H9 (cell line): ENCODE measurements at regions not wholly inside any gene's neighbourhood (a gene's known extent, or its start where the extent isn't known, plus 50 kb on each side); places are given as distances from the start of the nearest gene placed in this dataset.

Experiments used
- DNase-seq: peaks from one replicate; pipeline ENCODE4 v3.0.0-alpha.2; 2017
- H2AFZ ChIP-seq: one replicate; pipeline ENCODE4 v1.6.1; 2013; ENCODE audit warnings: mild to moderate bottlenecking, low read length, control low read depth, moderate library complexity
- H2AK5ac ChIP-seq: 2 replicates; pipeline ENCODE4 v1.6.1; 2013; ENCODE audit warnings: low read length, control low read depth, mixed read lengths; ENCODE audit not compliant: insufficient read length
- H2BK120ac ChIP-seq: one replicate; pipeline ENCODE4 v1.6.1; 2013; ENCODE audit warnings: low read depth, mild to moderate bottlenecking, low read length, control low read depth, inconsistent platforms; ENCODE audit not compliant: poor library complexity, severe bottlenecking
- H2BK12ac ChIP-seq: 2 replicates; pipeline ENCODE4 v1.6.1; 2013; ENCODE audit warnings: low read length, control low read depth, mixed read lengths, low read depth; ENCODE audit not compliant: insufficient read length
- H2BK15ac ChIP-seq: 2 replicates; pipeline ENCODE4 v1.6.1; 2013; ENCODE audit warnings: low read depth, low read length, control low read depth
- H2BK20ac ChIP-seq: one replicate; pipeline ENCODE4 v1.6.1; 2013; ENCODE audit warnings: low read depth, mild to moderate bottlenecking, low read length, control low read depth, inconsistent platforms; ENCODE audit not compliant: poor library complexity, severe bottlenecking
- H2BK5ac ChIP-seq: 2 replicates; pipeline ENCODE4 v1.6.1; 2013; ENCODE audit warnings: low read length, control low read depth, mixed read lengths; ENCODE audit not compliant: insufficient read length
- H3K14ac ChIP-seq: 2 replicates; pipeline ENCODE4 v1.6.1; 2013; ENCODE audit warnings: low read length, control low read depth; ENCODE audit not compliant: insufficient read depth
- H3K18ac ChIP-seq: 2 replicates; pipeline ENCODE4 v1.6.1; 2013; ENCODE audit warnings: low read depth, mild to moderate bottlenecking, mixed read lengths, low read length, control low read depth; ENCODE audit not compliant: insufficient read length
- H3K23ac ChIP-seq: 2 replicates; pipeline ENCODE4 v1.6.1; 2013; ENCODE audit warnings: low read length, control low read depth, mixed read lengths, low read depth; ENCODE audit not compliant: insufficient read length
- H3K23me2 ChIP-seq: 2 replicates; pipeline ENCODE4 v1.6.1; 2013; ENCODE audit warnings: low read depth, mild to moderate bottlenecking, mixed read lengths, low read length, control low read depth; ENCODE audit not compliant: insufficient read length, poor library complexity, severe bottlenecking
- H3K27ac ChIP-seq: 2 replicates; pipeline ENCODE4 v1.5.1; 2013; ENCODE audit warnings: low read length, control low read depth, mixed read lengths, low read depth; ENCODE audit not compliant: insufficient read length
- H3K27me3 ChIP-seq: 2 replicates; pipeline ENCODE4 v1.6.1; 2013; ENCODE audit warnings: low read length, control low read depth, inconsistent platforms; ENCODE audit not compliant: insufficient read depth
- H3K4ac ChIP-seq: 2 replicates; pipeline ENCODE4 v1.6.1; 2013; ENCODE audit warnings: low read depth, mild to moderate bottlenecking, control low read depth, inconsistent platforms, low read length, moderate library complexity
- H3K4me1 ChIP-seq: 2 replicates; pipeline ENCODE4 v1.6.1; 2013; ENCODE audit warnings: low read length, control low read depth, inconsistent platforms; ENCODE audit not compliant: insufficient read depth
- H3K4me2 ChIP-seq: 2 replicates; pipeline ENCODE4 v1.6.1; 2013; ENCODE audit warnings: low read length, control low read depth, mixed read lengths; ENCODE audit not compliant: insufficient read length, insufficient read depth
- H3K56ac ChIP-seq: 2 replicates; pipeline ENCODE4 v1.6.1; 2013; ENCODE audit warnings: low read depth, mild to moderate bottlenecking, mixed read lengths, low read length, control low read depth; ENCODE audit not compliant: insufficient read length
- H3K79me1 ChIP-seq: 2 replicates; pipeline ENCODE4 v1.6.1; 2013; ENCODE audit warnings: low read depth, mild to moderate bottlenecking, moderate library complexity, low read length, control low read depth, inconsistent platforms; ENCODE audit not compliant: insufficient read depth, poor library complexity, severe bottlenecking
- H3K79me2 ChIP-seq: 2 replicates; pipeline ENCODE4 v1.6.1; 2013; ENCODE audit warnings: low read length, control low read depth, inconsistent platforms; ENCODE audit not compliant: insufficient read depth
- H3K9ac ChIP-seq: 2 replicates; pipeline ENCODE4 v1.6.1; 2013; ENCODE audit warnings: low read length, control low read depth, mixed read lengths; ENCODE audit not compliant: insufficient read length; ENCODE audit errors: extremely low read depth
- H3K9me3 ChIP-seq: one replicate; pipeline ENCODE4 v1.6.1; 2013; ENCODE audit warnings: low read depth, low read length, inconsistent platforms; ENCODE audit not compliant: control insufficient read depth
- H3T11ph ChIP-seq: one replicate; pipeline ENCODE4 v1.6.1; 2013; ENCODE audit warnings: mild to moderate bottlenecking, low read length, control low read depth, inconsistent platforms
- H4K20me1 ChIP-seq: one replicate; pipeline ENCODE4 v1.6.1; 2013; ENCODE audit not compliant: control insufficient read depth, insufficient read length, insufficient read depth
- H4K5ac ChIP-seq: 2 replicates; pipeline ENCODE4 v1.6.1; 2013; ENCODE audit warnings: low read depth, mild to moderate bottlenecking, mixed read lengths, low read length, control low read depth; ENCODE audit not compliant: insufficient read length
- H4K8ac ChIP-seq: replicated peaks from 2 replicates; pipeline ENCODE4 v1.6.1; 2013; ENCODE audit warnings: low read length, control low read depth, mixed read lengths, low read depth; ENCODE audit not compliant: insufficient read length
- H4K91ac ChIP-seq: 2 replicates; pipeline ENCODE4 v1.6.1; 2013; ENCODE audit warnings: low read depth, mild to moderate bottlenecking, moderate library complexity, mixed read lengths, low read length, control low read depth; ENCODE audit not compliant: insufficient read length
- H3K27ac Mint-ChIP-seq, 3 experiments: 2 replicates in 2 of 3; 3 replicates in 1 of 3; pipeline ENCODE4 v1.8.0; 2020 to 2021; ENCODE audit warnings: mixed read lengths in 3 of 3, mild to moderate bottlenecking in 1 of 3, moderate library complexity in 1 of 3
- H3K27me3 Mint-ChIP-seq: 2 replicates; pipeline ENCODE4 v1.8.0; 2021; ENCODE audit warnings: low read depth, mild to moderate bottlenecking, moderate library complexity, mixed read lengths
- H3K36me3 Mint-ChIP-seq, 3 experiments: 2 replicates in 2 of 3; 3 replicates in 1 of 3; pipeline ENCODE4 v1.8.0; 2020 to 2021; ENCODE audit warnings: low read depth in 3 of 3, mixed read lengths in 3 of 3; ENCODE audit not compliant: insufficient read depth in 1 of 3
- H3K4me1 Mint-ChIP-seq, 2 experiments: 2 replicates each; pipeline ENCODE4 v1.8.0; 2020; ENCODE audit warnings: mixed read lengths in 2 of 2
- H3K4me3 Mint-ChIP-seq, 2 experiments: 2 replicates in 1 of 2; 3 replicates in 1 of 2; pipeline ENCODE4 v1.8.0; 2020 to 2021; ENCODE audit warnings: mild to moderate bottlenecking in 2 of 2, mixed read lengths in 2 of 2, moderate library complexity in 1 of 2
- H3K9me3 Mint-ChIP-seq, 2 experiments: 2 replicates in 1 of 2; 3 replicates in 1 of 2; pipeline ENCODE4 v1.8.0; 2020; ENCODE audit warnings: mild to moderate bottlenecking in 2 of 2, mixed read lengths in 2 of 2, moderate library complexity in 1 of 2
- WGBS: extraction: QIAGEN DNeasy Blood & Tissue Kit; methylation state at CpG from one replicate; pipeline ENCODE4 v1.1.7; 2013; ENCODE audit warnings: missing lambda C conversion rate, low lambda C conversion rate, mixed read lengths; ENCODE audit not compliant: insufficient read length; ENCODE audit errors: extremely low coverage; 5-methylcytosine and 5-hydroxymethylcytosine counted together
- TF ChIP-seq, protein P1 (sequence below): fragments of 200-600 bp; sonication (generic); conservative IDR thresholded peaks from 3 replicates; pipeline ENCODE4 v1.8.0; 2021; ENCODE audit warnings: antibody characterized with exemption, mild to moderate bottlenecking

GRCh38 chr2:237016121-237016915 is 69.4 kb upstream of the COPS8 start:
- Histone ChIP-seq H3K14ac (no peak overlapping the region), H2BK12ac (no peak overlapping the region), H3K56ac (no peak overlapping the region), H3K23ac (no peak overlapping the region), H3K18ac (no peak overlapping the region), H3K79me1 (no peaks in the 10 kb centered on the region), H2AK5ac (no peak overlapping the region), H3K4ac (no peak overlapping the region), H4K5ac (no peak overlapping the region), H2BK20ac (no peak overlapping the region), H3K4me1 (no peaks in the 10 kb centered on the region), H2AFZ (no peak overlapping the region), H4K91ac (no peak overlapping the region), H4K8ac (no peak overlapping the region), H3K4me2 (no peak overlapping the region), H3K23me2 (no peaks in the 10 kb centered on the region), H3T11ph (no peak overlapping the region), H2BK120ac (no peak overlapping the region), H3K9ac (no peak overlapping the region), H2BK15ac (no peak overlapping the region), H3K79me2 (no peaks in the 10 kb centered on the region), H3K27me3 (no peaks in the 10 kb centered on the region), H3K27ac (no peak overlapping the region), H3K9me3 (no peaks in the 10 kb centered on the region), H4K20me1 (no peaks in the 10 kb centered on the region), H2BK5ac (no peak overlapping the region)
- H3K27ac Mint-ChIP-seq, result no peak overlapping the region
- no peak overlapping the region for H3K4me3 Mint-ChIP-seq
- H3K4me1 Mint-ChIP-seq, result peaks cover 6 to 12% of the 10 kb centered on the region in 2 experiments
- no CpG with 5 or more reads among the region's 10 CpGs for WGBS
- peaks cover 0 to 5% (median 0%) of the 10 kb centered on the region in 3 experiments; a peak in 1 of 7 replicates for H3K36me3 Mint-ChIP-seq
- TF ChIP-seq, protein P1, sequence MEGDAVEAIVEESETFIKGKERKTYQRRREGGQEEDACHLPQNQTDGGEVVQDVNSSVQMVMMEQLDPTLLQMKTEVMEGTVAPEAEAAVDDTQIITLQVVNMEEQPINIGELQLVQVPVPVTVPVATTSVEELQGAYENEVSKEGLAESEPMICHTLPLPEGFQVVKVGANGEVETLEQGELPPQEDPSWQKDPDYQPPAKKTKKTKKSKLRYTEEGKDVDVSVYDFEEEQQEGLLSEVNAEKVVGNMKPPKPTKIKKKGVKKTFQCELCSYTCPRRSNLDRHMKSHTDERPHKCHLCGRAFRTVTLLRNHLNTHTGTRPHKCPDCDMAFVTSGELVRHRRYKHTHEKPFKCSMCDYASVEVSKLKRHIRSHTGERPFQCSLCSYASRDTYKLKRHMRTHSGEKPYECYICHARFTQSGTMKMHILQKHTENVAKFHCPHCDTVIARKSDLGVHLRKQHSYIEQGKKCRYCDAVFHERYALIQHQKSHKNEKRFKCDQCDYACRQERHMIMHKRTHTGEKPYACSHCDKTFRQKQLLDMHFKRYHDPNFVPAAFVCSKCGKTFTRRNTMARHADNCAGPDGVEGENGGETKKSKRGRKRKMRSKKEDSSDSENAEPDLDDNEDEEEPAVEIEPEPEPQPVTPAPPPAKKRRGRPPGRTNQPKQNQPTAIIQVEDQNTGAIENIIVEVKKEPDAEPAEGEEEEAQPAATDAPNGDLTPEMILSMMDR, result no peak
- peaks cover 0 to 5% of the 10 kb centered on the region in 2 experiments; a peak in 2 of 5 replicates for H3K9me3 Mint-ChIP-seq
- DNase-seq, result no peak
- H3K27me3 Mint-ChIP-seq, result peaks cover 19% of the 10 kb centered on the region
